ENCODE measurements at regions not wholly inside any gene's neighbourhood (a gene's known extent, or its start where the extent isn't known, plus 50 kb on each side); places are given as distances from the start of the nearest gene placed in this dataset.
A peak's percentile ranks its signal among the peaks of the same experiment; 100 is the strongest.
"Not testable (repeated sequence)": the region's sequence is repeated elsewhere in the genome, so short reads cannot be mapped to it uniquely, and the experiment has no call there.

DNA sequence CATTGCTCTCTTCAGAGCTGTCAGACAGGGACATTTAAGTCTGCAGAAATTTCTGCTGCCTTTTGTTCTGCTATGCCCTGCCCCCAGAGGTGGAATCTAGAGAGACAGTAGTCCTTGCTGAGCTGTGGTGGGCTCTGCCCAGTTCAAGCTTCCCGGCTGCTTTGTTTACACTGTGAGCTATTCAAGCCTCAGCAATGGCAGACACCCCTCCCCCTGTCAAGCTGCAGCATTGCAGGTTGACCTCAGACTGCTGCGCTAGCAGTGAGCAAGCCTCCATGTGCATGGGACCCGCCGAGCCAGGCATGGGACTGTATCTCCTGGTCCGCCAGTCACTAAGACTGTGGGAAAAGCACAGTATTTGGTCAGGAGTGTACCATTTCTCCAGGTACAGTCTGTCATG, 53.6 kb upstream of the MAPK10 start:
- H3K4me3 Mint-ChIP-seq; H3K27ac Mint-ChIP-seq; ATAC-seq (replicated peaks); H3K4me1 Mint-ChIP-seq; H3K36me3 Mint-ChIP-seq; DNase-seq: not testable (repeated sequence)
- peaks cover 25 to 37% of the 10 kb centered on the region in 2 donors for H3K27me3 Mint-ChIP-seq
- peaks cover 10 to 13% of the 10 kb centered on the region in 2 donors for H3K9me3 Mint-ChIP-seq

DNA sequence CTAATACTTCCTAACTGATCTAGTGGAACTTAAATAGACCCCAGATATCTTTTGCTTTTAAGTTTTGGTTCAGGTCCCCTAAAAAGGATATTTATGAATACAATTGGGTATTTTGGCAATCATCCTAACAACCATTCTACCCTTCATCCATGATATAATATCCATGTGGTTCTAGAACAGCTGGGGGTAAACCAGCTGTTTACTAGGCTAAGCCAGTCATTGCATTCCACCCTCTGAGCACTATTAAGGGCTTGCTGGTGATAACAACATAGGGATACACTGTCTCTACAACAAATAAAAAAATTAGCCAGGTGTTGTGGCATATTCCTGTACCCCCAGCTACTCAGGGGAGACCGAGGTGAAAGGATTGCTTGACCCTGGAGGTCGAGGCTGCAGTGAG, 54.8 kb upstream of the MAPK10 start:
- peaks cover 7 to 12% of the 10 kb centered on the region in 2 donors for H3K9me3 Mint-ChIP-seq
- peaks cover 25 to 37% of the 10 kb centered on the region in 2 donors for H3K27me3 Mint-ChIP-seq
- ATAC-seq (replicated peaks) (no peak), DNase-seq (no peak)
- no peak overlapping the region for H3K27ac Mint-ChIP-seq
- H3K4me3 Mint-ChIP-seq, result no peak overlapping the region
- no peaks in the 10 kb centered on the region for H3K36me3 Mint-ChIP-seq
- no peaks in the 10 kb centered on the region for H3K4me1 Mint-ChIP-seq

DNA sequence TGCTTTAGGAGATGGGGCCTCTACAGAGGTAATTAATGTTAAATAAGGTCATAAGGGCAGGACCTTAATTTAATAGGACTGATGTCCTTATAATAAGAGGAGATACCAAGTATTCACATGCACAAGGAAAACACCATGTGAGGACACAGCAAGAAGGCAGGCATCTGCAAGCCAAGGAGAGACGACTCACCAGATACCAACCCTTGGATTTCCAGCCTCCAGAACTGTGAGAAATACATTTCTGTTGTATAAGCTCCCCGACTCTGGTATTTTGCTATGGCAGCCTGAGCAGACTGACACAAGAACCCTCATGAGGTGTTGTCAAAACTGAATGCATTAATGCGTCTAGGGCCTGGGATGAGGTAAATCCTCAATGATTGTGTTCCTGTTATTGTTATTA, 56.2 kb upstream of the MAPK10 start:
- Mint-ChIP-seq H3K27ac (no peak overlapping the region), H3K9me3 (peaks cover 7 to 8% of the 10 kb centered on the region in 2 donors), H3K36me3 (no peaks in the 10 kb centered on the region), H3K4me3 (no peak overlapping the region), H3K27me3 (peaks cover 25 to 29% of the 10 kb centered on the region in 2 donors), H3K4me1 (no peaks in the 10 kb centered on the region)
- DNase-seq (no peak), ATAC-seq (replicated peaks) (no peak)

DNA sequence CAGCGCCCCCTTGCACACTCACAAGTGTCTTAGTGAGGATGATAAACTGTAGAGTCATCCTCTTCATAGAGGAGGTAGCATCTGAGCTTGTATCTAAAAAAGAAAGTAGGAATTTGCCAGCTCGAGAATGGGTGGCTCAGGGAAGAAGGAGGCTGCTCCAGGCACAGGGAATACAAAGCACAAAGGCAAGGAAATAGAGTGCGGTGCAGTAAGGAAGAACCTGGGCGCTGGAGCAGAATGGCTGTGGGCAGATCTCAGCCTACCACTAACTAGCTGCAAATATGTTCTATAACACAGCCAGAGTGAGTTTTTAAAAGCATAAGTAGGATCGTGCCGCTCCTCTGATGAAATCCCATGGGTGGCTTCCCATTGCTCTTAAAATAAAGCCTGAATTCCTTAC, 61.6 kb upstream of the MAPK10 start:
- DNase-seq (no peak), ATAC-seq (replicated peaks) (no peak)
- Mint-ChIP-seq H3K4me3 (no peak overlapping the region), H3K27me3 (no peaks in the 10 kb centered on the region), H3K4me1 (no peaks in the 10 kb centered on the region), H3K9me3 (no peaks in the 10 kb centered on the region), H3K27ac (no peak overlapping the region), H3K36me3 (no peaks in the 10 kb centered on the region)

DNA sequence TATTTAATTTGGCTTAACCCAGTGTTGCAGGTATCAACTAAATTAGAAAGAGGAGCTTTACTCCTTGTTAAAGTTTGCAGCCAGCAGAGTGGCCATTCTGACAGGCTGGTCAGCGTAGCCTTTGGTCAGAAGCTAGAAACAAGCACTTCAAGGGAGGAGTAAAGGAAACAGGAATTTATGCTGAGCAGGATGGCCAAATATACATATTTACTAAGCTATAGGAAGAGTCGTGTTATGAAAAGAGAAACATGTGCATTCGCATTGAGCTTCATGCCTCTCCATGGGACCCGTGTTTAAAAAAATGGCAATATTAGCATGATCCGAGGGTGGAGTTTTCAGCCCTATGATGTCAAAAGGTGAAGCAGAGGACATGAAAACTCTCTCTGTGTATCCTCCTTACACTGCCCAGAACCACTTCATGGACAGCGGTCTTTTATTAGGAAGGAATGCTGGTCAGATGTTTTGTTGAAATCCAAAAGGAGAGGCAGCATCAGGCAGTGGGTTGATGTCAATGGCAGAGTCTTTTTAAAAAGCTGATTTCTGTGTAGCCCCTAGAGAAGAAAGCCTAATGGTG, 71.8 kb upstream of the MAPK10 start:
- no peaks in the 10 kb centered on the region for H3K9me3 Mint-ChIP-seq
- DNase-seq (no peak), ATAC-seq (replicated peaks) (no peak)
- H3K27ac Mint-ChIP-seq, result no peak overlapping the region
- peaks cover 0 to 8% of the 10 kb centered on the region in 2 donors for H3K27me3 Mint-ChIP-seq
- no peak overlapping the region for H3K4me3 Mint-ChIP-seq
- H3K4me1 Mint-ChIP-seq, result peaks cover 3 to 11% of the 10 kb centered on the region in 2 donors
- no peaks in the 10 kb centered on the region for H3K36me3 Mint-ChIP-seq

DNA sequence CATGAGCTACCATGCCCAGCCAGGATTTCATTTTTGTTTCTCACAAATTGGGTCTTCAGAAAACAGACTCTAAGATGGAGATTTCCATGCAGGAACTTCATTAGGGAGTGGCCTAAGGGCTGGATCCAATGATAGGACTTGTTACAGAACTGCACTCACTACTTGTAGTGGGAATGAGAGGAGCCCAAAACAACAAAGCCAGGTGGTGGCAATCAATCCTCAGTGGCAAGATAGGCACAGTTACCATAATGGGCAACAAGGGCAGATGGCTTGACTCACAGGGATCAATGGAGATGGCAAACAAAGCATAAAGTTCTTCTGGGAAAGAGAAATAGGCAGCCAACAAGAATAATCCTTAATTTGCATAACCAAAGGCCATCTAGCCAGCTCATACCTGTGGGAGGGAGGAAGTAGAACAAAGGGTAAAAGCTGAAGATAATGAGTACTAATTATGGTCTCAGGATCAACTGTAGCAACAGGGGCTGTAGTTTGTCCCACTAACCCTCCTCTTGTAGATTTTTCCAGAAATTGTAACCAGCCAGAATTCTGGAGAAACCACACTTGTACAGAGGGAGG, 72.8 kb upstream of the MAPK10 start:
- Mint-ChIP-seq H3K36me3 (no peaks in the 10 kb centered on the region), H3K9me3 (no peaks in the 10 kb centered on the region), H3K4me3 (no peak overlapping the region), H3K4me1 (peaks cover 3 to 11% of the 10 kb centered on the region in 2 donors), H3K27me3 (peaks cover 0 to 3% of the 10 kb centered on the region in 2 donors), H3K27ac (no peak overlapping the region)
- peak; percentile 66 to 74 for ATAC-seq (replicated peaks)
- no peak for DNase-seq

DNA sequence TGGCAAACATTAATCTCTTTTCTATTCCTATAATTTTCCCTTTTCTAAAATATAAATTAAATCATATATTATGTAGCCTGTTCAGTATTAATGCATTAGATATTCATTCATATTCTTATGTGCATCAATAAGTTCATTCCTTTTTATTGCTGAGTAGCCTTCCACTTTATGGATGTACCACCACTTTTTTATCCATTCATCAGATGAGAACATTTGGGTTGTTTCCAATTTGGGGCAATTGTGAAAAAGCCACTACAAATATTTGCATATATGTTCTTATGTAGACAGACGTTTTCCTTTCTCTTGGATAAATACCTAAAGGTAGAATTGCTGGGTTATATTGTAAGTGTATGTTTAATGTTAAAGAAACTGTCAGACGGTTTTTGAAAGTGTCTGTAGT, 79.4 kb upstream of the MAPK10 start:
- Mint-ChIP-seq H3K36me3 (no peaks in the 10 kb centered on the region), H3K27me3 (peaks cover 4 to 6% of the 10 kb centered on the region in 2 donors), H3K27ac (no peak overlapping the region), H3K9me3 (peaks cover 3 to 5% of the 10 kb centered on the region in 2 donors), H3K4me1 (peaks cover 0 to 1% of the 10 kb centered on the region in 2 donors), H3K4me3 (no peak overlapping the region)
- ATAC-seq (replicated peaks) (no peak), DNase-seq (no peak)

DNA sequence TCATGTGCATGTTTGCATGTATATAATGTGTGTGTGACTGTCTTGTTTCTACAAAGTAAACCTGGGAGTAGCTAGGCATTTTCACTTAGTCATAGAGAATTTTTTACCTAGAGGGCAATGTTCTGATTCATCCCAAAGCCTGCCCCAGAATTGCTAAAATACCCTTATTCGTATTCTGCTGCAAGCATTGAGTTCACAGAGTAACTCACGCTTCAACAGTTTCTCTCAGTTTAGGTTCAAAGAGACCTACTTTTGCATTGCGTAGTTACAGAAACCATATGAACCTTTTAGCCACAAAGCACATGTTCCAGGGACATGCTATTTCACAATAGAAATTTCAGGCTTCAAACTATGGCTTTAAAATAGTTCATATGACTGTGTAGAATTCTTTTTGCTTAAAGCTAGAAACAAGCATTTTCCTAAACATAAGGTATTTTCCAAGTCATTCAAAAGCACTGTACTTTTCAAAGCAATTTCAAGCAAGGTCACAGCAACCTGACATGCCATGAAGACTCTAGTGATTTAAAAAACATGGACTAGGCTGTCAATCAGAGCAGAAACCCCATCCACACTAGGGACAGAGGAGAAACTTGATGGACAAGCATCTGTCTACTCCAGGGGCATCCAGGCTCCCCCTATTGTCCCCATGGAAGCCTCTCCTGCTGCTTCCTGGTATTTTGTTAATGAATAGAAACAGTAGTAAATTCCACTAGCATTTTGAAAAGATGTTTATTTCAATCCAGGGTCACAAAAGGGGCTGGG, 81.5 kb upstream of the MAPK10 start:
- Mint-ChIP-seq H3K36me3 (no peaks in the 10 kb centered on the region), H3K4me1 (peaks cover 0 to 1% of the 10 kb centered on the region in 2 donors), H3K9me3 (peaks cover 5 to 7% of the 10 kb centered on the region in 2 donors), H3K27me3 (peaks cover 6 to 8% of the 10 kb centered on the region in 2 donors), H3K27ac (no peak overlapping the region), H3K4me3 (no peak overlapping the region)
- ATAC-seq (replicated peaks), result no peak
- no peak for DNase-seq

DNA sequence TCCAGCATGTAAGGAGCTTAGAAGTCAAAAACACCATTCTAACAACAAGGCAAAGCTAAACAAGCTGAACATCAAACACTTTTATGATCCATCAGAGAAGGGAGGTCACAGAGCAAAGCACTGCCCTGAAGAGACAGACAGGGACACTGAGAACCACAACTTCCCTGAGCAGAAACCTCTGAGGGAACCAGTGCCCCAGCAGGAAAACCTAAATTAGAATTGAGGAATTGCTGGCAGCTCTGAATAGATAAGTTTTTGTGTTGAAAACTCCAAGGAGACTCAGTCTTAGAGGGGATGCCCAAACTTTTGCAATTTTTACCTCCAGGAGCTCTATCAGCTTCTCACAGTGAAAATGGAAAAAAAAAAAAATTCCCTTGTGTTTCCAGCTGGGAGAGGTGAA, 83.0 kb upstream of the MAPK10 start:
- Mint-ChIP-seq H3K27me3 (peaks cover 6 to 11% of the 10 kb centered on the region in 2 donors), H3K27ac (no peak overlapping the region), H3K4me1 (peaks cover 0 to 1% of the 10 kb centered on the region in 2 donors), H3K4me3 (no peak overlapping the region), H3K9me3 (peaks cover 5 to 7% of the 10 kb centered on the region in 2 donors), H3K36me3 (no peaks in the 10 kb centered on the region)
- ATAC-seq (replicated peaks) (no peak), DNase-seq (no peak)

DNA sequence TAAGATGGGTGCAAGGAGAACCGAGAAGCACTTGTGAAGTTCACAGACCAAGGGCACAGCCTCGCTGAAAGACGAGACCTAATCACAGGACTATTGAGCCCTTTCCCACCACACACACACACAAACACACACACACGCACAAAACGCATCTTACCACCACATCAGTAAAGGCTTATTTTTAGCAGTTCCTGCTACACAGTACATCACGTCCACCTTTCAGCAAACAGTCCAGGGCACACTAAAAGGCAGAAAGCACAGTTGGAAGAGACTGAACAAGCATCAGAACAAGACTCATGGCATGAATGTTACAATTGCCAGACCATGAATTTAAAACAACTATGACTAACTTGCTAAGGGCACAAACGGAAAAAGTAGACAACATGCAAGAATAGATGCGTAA, 83.6 kb upstream of the MAPK10 start:
- Mint-ChIP-seq H3K4me3 (no peak overlapping the region), H3K4me1 (peaks cover 0 to 1% of the 10 kb centered on the region in 2 donors), H3K27ac (no peak overlapping the region), H3K36me3 (no peaks in the 10 kb centered on the region), H3K9me3 (peaks cover 5 to 7% of the 10 kb centered on the region in 2 donors), H3K27me3 (peaks cover 6 to 11% of the 10 kb centered on the region in 2 donors)
- DNase-seq (no peak), ATAC-seq (replicated peaks) (no peak)

DNA sequence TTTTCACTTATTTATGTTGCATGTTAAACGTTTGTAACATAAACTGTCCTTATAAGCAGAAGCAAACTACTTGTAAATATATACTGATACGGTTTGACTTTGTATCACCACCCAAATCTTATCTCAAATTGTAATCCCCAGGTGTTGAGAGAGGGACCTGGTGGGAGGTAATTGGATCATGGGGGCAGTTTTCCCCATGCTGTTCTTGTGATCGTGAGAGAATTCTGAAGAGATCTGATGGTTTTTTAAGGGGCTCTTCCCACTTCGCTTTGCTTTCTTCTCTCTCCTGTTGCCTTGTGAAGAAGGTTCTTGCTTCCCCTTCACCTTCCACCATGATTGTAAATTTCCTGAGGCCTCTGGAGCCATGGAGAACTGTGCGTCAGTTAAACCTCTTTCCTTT, 87.1 kb upstream of the MAPK10 start:
- H3K9me3 Mint-ChIP-seq, result peaks cover 5 to 7% of the 10 kb centered on the region in 2 donors
- peaks cover 0 to 3% of the 10 kb centered on the region in 2 donors for H3K4me1 Mint-ChIP-seq
- H3K27ac Mint-ChIP-seq, result no peak overlapping the region
- peaks cover 6 to 23% of the 10 kb centered on the region in 2 donors for H3K27me3 Mint-ChIP-seq
- no peak for ATAC-seq (replicated peaks)
- no peak overlapping the region for H3K4me3 Mint-ChIP-seq
- DNase-seq, result no peak
- H3K36me3 Mint-ChIP-seq, result no peaks in the 10 kb centered on the region

DNA sequence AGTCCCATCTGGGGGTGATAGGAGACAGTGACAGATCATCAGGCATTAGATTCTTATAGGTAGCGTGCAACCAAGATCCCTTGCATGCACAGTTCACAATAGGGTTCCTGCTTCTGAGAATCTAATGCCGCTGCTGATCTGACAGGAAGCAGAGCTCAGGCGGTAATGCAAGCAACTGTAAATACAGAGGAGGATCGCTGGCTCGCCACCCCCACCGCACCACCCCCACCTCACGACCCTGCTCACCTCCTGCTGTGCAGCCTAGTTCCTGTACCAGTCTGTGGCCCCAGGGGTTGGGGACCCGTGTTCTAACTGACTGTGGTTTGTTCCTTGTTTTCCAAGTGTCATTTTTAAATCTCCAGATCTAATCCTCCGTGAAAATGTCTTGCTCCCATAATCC, 89.0 kb upstream of the MAPK10 start:
- no peak for ATAC-seq (replicated peaks)

DNA sequence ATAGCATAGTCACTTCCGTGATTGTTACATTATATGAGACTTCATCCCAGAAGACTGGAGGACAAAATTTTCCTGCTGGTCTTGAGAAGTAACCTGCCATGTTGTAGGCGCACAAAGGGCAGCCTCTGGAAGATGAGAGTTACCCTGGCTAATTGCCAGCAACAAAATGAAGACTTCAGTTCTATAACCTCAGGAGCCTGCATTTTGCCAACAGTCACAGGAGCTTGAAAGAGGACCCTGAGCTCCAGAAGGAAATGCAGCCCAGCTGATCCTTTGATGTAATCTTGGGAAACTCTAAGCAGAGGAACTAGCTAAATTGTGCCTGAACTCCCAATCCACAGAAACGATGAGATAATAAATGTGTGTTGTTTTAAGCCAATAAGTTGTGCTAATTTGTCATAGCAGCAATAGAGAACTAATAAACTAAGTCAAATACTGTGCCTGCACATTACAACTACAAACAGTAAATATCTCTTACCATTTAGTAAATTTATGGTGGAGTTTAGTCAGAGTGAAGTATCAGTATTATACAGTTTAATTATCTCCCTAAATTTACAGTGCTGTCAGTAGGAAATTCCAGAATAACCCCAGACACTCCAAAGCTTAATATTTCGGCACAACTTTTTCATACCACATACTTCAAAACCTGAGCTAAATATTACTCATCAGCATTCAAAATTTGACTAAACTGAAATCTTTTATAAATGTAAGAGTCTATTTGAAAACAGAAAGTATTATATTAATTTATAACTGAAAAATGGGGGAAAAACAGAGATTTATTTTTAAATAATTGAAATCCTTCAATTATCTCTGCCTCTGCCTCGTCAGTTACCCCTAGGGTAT, 90.1 kb upstream of the MAPK10 start:
- no peak for DNase-seq
- Mint-ChIP-seq H3K36me3 (no peaks in the 10 kb centered on the region), H3K27ac (no peak overlapping the region), H3K4me1 (peaks cover 0 to 2% of the 10 kb centered on the region in 2 donors), H3K9me3 (no peaks in the 10 kb centered on the region), H3K27me3 (peaks cover 5 to 25% of the 10 kb centered on the region in 2 donors), H3K4me3 (no peak overlapping the region)
- ATAC-seq (replicated peaks), result no peak

More for the DNA sequence above, 89.0 kb upstream of the MAPK10 start:
- no peaks in the 10 kb centered on the region for H3K36me3 Mint-ChIP-seq
- peaks cover 0 to 4% of the 10 kb centered on the region in 2 donors for H3K9me3 Mint-ChIP-seq
- H3K4me1 Mint-ChIP-seq, result peaks cover 0 to 2% of the 10 kb centered on the region in 2 donors
- H3K27ac Mint-ChIP-seq, result no peak overlapping the region
- H3K27me3 Mint-ChIP-seq, result peaks cover under 1 to 25% of the 10 kb centered on the region in 2 donors
- DNase-seq, result no peak
- no peak overlapping the region for H3K4me3 Mint-ChIP-seq

DNA sequence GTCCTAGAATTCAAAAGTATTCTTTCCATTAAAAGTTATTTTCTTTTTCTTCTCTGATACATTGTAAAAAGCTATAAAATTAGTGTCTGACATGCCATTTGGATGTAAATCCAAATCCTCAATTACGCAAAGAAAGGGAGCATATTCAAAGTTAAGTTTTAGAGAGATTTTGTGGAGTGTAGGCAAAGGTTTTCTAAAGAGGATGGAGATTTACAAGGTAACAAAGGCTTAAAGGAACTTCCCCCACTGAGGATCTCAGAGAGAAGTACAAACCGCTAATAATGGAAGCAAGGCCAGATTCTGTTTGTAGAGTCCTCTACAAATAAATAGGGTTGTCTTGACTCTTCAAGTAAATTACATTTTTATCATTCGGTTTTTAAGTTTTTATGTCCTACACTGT, 91.0 kb upstream of the MAPK10 start:
- Mint-ChIP-seq H3K9me3 (no peaks in the 10 kb centered on the region), H3K36me3 (no peaks in the 10 kb centered on the region), H3K27me3 (peaks cover 5 to 25% of the 10 kb centered on the region in 2 donors), H3K27ac (no peak overlapping the region), H3K4me3 (no peak overlapping the region), H3K4me1 (peaks cover 0 to 2% of the 10 kb centered on the region in 2 donors)
- DNase-seq (no peak), ATAC-seq (replicated peaks) (no peak)
